HG02678 (cell line): ENCODE measurements at regions not wholly inside any gene's neighbourhood (a gene's known extent, or its start where the extent isn't known, plus 50 kb on each side); places are given as distances from the start of the nearest gene placed in this dataset.
A peak's percentile ranks its signal among the peaks of the same experiment; 100 is the strongest.

ENCODE experiments used
- ATAC-seq: cut with Tn5 transposase; IDR thresholded peaks from one replicate; pipeline ENCODE4 v1.9.1; 2021; ENCODE audit warnings: mild to moderate bottlenecking, moderate library complexity; ENCODE audit not compliant: unreplicated experiment

DNA sequence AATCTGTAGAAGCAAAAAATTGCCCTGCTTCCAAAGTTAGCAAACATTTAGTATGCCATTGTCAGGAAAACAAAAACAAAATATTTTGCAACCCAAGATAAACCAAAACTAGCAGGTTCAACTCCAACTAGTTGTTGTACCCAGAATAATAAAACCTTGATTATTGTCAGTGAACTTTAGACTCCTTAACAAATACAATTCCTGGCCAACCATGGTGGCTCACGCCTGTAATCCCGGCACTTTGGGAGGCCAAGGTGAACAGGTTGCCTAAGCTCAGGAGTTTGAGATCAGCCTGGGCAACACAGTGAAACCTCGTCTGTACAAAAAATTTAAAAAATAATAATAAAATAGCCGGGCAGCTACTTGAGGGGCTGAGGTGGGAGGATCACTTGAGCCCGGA is 53.6 kb upstream of the EPCAM start:
- ATAC-seq, result no peak

- no peak for ATAC-seq
These were observed 55.4 kb upstream of the EPCAM start for GRCh38 chr2:47313728-47314127.

DNA sequence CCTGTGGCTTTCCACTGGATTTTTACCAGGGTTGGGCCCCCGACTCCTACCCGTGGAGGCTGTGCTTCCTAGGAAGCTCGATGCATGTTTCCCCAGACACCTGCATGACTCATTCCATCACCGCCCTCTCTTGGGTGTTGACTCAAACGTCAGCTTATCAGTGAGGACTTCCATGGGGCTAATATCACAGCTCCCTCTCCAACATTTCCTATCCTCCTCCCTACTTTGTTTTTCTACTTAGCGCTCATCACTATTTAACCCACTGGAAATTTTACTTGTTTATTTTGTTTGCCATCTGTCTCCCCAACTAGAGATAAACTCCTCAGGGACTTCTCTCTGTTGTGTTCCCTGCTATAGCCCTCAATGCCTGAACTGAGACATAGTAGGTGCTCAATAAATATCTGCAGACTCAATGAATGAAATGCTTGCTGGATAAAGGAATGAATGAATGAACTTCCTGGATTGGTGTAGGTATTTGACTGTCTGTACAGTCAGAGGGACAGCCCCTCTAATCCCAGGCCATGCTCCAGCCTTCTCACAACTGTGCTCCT is 55.9 kb upstream of the EPCAM start:
- no peak for ATAC-seq

- ATAC-seq, result no peak
These were observed 56.6 kb upstream of the EPCAM start for GRCh38 chr2:47312491-47312850.

GRCh38 chr2:47311764-47312490 is 57.2 kb upstream of the EPCAM start:
- no peak for ATAC-seq

GRCh38 chr2:47310801-47311560 is 58.1 kb upstream of the EPCAM start:
- ATAC-seq, result peak; percentile 15

DNA sequence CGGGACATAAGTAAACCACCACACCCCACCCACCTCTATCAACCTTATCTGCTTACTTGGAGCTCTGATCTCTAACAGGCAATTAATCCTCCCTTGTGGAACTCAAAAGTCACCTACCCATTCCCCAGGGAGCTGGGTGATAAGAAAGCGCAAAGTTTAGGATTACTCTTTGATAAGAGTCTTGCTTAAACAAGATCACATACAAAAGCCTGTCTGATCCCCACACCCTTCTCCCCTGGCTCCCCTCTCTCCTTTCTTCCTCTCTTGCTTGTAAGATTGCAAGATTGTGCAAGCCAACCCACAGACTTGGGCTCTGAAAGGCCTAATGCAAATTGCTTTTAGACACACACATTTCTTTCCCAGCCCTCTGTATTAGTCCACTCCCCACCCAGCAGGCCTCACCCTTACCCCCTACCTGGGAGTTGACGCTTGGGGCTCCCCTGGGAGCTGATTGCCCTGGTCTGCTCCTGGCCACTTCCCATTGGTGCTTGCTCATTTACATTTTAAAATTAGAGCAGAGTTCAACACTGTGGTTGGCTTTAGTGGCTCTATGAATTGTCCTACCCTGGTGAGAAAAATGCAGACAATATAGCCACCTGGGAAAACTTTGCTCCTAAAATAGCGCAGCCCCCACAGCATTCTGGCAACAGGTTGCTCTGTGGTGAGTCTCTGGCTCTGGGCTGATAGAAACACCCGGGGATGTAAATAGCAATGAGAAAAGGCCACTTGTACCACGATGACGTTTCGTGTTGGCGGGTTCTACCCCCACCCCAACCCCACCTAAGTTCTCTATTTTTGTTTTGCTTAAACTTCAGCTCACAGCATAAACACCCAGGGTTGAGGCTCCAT is 58.9 kb upstream of the EPCAM start:
- ATAC-seq, result peak; percentile 85

DNA sequence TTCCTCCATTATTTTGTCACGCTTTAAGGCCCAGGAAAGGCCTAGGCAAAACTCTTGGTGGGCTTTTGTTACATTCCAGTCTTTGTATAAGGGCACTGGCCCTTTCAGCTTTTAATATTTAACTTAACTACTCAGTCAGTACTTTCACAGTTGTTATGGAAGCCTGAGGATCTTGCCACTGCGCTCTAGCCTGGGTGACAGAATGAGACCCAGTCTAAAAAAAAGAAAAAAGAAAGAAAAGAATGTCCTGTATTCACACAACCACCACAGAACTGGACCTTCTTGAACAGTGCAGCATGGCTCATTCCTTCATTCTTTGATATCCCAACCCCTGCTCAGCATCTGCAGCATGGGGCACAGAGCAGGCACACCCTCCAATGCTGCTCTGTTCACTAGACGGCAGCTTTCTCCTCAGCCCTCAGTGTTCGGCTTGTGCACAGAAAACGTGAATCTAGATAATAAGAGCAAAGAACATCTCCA is 59.6 kb upstream of the EPCAM start:
- peak; percentile 2 for ATAC-seq

- ATAC-seq, result no peak
These were observed 62.0 kb upstream of the EPCAM start for GRCh38 chr2:47307066-47307465.

DNA sequence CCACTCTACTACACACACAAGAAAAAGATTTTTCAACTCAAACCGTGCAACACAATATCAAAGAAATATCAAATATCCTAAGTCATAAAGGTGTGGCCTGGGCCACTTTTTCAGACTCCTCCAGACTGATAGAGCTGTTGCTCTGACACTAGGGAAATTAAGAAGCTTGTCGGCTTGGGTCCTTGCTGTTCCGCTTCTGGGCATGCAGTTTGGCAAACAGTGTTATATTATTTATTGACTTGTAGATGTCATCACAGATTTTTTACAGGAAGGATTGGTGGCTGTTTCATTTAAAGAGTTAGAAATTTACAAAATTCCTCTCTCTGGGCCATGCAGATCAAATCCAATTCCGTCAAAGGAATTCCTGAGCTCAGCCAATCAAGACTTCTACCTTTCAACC is 64.5 kb upstream of the EPCAM start:
- no peak for ATAC-seq

DNA sequence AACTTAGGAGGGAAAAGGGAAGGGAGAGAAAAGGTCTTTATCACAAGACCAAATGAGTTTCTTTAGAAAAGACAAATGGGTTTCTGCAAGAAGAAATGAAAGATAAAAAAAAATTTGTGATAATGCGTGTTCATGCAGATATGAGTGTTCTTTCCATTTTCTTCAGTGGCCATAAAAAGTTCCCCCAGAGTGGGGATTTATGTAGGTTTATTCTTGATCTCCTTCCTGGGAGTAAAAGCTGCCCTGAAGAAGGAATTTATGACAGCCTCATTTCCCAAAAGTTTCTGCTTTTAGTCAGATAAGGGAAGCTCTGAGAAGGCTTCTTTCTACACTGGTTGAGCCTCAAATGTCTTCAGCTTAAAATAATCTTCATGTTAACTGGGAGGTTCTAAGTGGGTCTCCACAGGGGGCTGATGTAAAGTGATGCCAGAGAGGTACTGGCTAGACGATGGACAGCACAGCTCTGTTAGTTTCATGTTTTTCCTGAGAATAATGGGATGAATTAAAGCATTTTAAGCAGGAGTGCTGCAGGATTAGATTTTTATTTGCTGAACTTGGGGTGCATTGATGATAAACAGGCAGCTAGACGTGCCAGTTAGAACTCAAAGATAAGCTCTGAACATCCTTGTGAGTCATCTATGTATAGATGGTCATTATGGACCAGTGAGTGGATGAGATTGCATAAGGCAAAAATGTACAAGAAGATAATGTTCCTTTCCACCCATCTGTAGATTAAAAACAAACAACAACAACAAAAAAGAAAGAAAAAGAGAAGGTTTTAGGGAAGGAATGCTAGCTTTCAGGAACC is 65.6 kb upstream of the EPCAM start:
- no peak for ATAC-seq

DNA sequence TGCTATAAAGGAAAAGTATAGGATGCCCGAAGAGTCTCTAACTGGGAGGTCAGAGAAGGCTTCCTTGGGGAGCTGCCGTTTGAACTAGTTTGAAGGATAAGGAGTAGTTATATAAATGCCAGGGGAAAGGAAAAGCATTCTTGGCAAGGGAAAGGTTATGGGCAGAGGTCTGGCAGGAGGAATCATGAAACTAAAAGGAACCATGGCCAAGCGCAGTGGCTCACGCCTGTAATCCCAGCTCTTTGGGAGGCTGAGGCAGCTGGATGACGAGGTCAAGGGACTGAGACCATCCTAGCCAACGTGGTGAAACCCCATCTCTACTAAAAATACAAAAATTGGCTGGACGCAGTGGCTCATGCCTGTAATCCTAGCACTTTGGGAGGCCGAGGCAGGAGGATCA is 66.8 kb upstream of the EPCAM start:
- ATAC-seq, result no peak

DNA sequence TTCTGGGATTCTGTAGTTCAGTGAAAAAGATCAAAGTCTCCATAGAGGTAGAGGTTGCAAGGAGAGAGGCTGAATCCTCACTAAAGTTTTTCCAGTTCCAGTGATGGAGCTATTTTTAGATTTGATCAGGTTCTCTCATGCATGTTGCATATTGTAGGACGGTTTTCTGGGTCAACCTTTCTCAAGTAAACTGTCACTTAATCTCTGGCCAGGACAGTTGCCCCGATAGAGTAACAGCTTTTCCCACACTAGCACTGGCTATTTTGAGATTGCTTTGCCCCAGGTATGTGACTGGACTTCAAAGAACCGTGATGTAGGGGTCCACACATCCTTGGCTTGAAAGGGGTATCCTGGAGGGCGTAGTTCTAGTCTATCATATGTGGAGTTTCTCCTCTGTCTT is 67.4 kb upstream of the EPCAM start:
- no peak for ATAC-seq

GRCh38 chr2:47301277-47301618 is 67.9 kb upstream of the EPCAM start:
- ATAC-seq, result peak; percentile 70

DNA sequence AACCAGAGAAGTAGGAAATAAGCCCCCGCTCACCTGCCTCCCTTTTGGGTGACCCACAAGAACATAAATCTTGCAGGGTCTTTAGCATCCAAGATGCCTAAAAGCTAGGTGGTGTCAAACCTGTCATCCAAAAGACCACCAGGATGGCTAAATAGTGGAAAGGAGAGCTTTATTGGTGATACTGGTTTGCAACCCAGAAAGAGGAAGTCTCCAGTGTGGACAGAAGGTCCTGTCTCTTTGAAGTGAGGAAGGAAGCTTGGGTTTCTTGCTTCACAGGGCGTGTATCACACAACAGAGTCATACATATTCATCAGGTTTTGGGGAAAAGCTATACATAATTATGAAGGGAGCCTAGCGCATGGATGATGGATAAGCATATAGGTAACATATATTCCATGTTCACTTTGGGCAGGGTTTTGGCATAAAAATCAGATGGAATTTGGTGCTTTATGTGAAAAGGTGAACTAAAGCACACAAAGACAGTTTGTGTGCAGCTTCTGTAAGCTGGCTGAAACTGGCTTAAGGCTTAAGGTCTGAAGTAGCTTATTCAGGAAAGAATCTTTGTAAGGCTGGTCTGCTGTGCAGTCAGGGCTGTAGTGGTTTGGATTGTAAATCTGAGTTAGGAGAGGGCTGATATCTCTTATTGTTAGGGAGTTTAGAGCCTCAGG is 68.4 kb upstream of the EPCAM start:
- ATAC-seq, result peak; percentile 77

- ATAC-seq, result no peak
These were observed 69.0 kb upstream of the EPCAM start for GRCh38 chr2:47300081-47300480.

GRCh38 chr2:47299555-47299954 is 69.6 kb upstream of the EPCAM start:
- ATAC-seq, result no peak

GRCh38 chr2:47298771-47299170 is 70.3 kb upstream of the EPCAM start:
- no peak for ATAC-seq

DNA sequence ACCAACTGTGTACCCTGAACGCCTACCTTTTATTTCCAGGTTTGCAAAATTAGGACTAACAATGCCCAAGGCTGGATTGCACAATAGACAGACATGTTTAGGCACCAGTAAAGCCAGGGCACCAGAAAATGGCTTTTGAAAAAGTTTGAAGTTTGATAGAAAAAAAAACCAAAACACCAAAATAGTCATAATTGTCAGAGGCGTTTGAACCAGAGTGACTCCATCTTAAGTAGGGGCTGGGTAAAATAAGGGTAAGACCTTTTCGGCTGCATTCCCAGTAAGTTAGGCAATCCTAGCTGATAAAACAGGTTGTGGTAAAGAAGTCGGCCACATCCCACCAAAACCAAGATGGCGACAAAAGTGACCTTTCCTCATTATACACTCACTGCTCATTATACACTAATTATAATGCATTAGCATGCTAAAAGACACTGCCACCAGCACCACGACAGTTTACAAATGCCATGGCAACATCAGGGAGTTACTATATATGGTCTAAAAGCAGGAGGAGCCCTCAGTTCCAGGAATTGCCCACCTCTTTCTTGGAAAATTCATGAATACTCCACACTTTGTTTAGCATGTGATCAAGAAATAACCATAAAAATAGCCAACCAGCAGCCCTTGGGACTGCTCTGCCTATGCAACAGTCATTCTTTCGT is 71.2 kb upstream of the EPCAM start:
- ATAC-seq, result no peak
